GM12878 (cell line): ENCODE measurements at regions not wholly inside any gene's neighbourhood (a gene's known extent, or its start where the extent isn't known, plus 50 kb on each side); places are given as distances from the start of the nearest gene placed in this dataset.

Experiments used
- ATAC-seq: fragments of 200-7000 bp; cut with Tn5 transposase; 3 replicates; pipeline ENCODE4 v1.9.1; 2020; ENCODE audit warnings: mild to moderate bottlenecking, moderate library complexity
- BruUV-seq: library from RNA; stranded (reverse); fragments of 400-500 nt; replicated peaks from 2 replicates; lab custom pipeline; 2021; lab: Mats Ljungman, UMichigan
- CTCF ChIA-PET: fragments of 300-600 bp; sonication (Branson Sonifier 250); formaldehyde crosslinking; extraction: SDS; loops from one replicate; lab custom pipeline; 2021; ENCODE audit warnings: inconsistent platforms; lab: Yijun Ruan, JAX
- POLR2A ChIA-PET: fragments of 350-600 bp; formaldehyde crosslinking; extraction: SDS; loops from one replicate; lab custom pipeline; 2021; ENCODE audit warnings: inconsistent platforms; lab: Charles Lee
- RAD21 ChIA-PET: fragments of 300-600 bp; sonication (Branson Sonifier 250); formaldehyde crosslinking; loops from one replicate; lab custom pipeline; 2023; ENCODE audit warnings: antibody characterized with exemption; ENCODE audit not compliant: unreplicated experiment; lab: Charles Lee
- SMC1A ChIA-PET: fragments of 300-600 bp; sonication (Branson Sonifier 250); formaldehyde crosslinking; loops from one replicate; lab custom pipeline; 2023; ENCODE audit not compliant: unreplicated experiment, uncharacterized antibody; lab: Charles Lee
- DNase-seq: peaks from one replicate; pipeline ENCODE4 v3.0.0-alpha.2; 2011; ENCODE audit warnings: low read depth, low spot score
- FAIRE-seq: peaks from 3 replicates; lab custom pipeline; 2011; peaks lifted over from hg19 to GRCh38; lab: Jason Lieb, UNC
- H2AFZ ChIP-seq: 2 replicates; pipeline ENCODE4 v1.6.0; 2011; ENCODE audit warnings: low read depth, low read length, control low read depth; ENCODE audit not compliant: control insufficient read depth
- H3K27ac ChIP-seq: 2 replicates; pipeline ENCODE4 v1.5.1; 2011; ENCODE audit warnings: control low read depth; ENCODE audit not compliant: control insufficient read depth, insufficient read depth
- H3K27me3 ChIP-seq, 2 experiments: replicated peaks in 1 of 2; 2 replicates each; pipeline versions ENCODE4 v1.6.0 to v1.6.1; 2011; ENCODE audit warnings: low read length in 1 of 2; ENCODE audit not compliant: control insufficient read depth in 2 of 2, insufficient read depth in 2 of 2
- H3K36me3 ChIP-seq, 2 experiments: 2 replicates each; pipeline ENCODE4 v1.5.1; 2011; ENCODE audit warnings: low read length in 1 of 2; ENCODE audit not compliant: control insufficient read depth in 2 of 2, insufficient read depth in 2 of 2
- H3K4me1 ChIP-seq: 2 replicates; pipeline ENCODE4 v1.6.1; 2011; ENCODE audit warnings: mild to moderate bottlenecking, low read length, moderate library complexity, mixed read lengths; ENCODE audit not compliant: control insufficient read depth, insufficient read depth
- H3K4me2 ChIP-seq: 2 replicates; pipeline ENCODE4 v1.6.0; 2011; ENCODE audit warnings: control low read depth; ENCODE audit not compliant: control insufficient read depth, insufficient read depth
- H3K4me3 ChIP-seq: fragments of 200-600 bp; sonication (generic); 2 replicates; pipeline ENCODE4 v1.5.1; 2016
- H3K79me2 ChIP-seq: 2 replicates; pipeline ENCODE4 v1.6.0; 2011; ENCODE audit warnings: low read length; ENCODE audit not compliant: control insufficient read depth, insufficient read depth
- H3K9ac ChIP-seq: 2 replicates; pipeline ENCODE4 v1.8.0; 2011; ENCODE audit warnings: low read length, control low read depth, mixed read lengths; ENCODE audit not compliant: control insufficient read depth, insufficient read depth
- H3K9me3 ChIP-seq: replicated peaks from 3 replicates; pipeline ENCODE4 v1.5.1; 2011; ENCODE audit warnings: mild to moderate bottlenecking, low read length; ENCODE audit not compliant: control insufficient read depth, insufficient read depth
- H4K20me1 ChIP-seq: 2 replicates; pipeline ENCODE4 v1.6.0; 2011; ENCODE audit not compliant: control insufficient read depth, insufficient read depth
- ATF3 ChIP-seq: IDR thresholded peaks from 2 replicates; pipeline ENCODE4 v1.6.1; 2011; ENCODE audit warnings: low read depth, mild to moderate bottlenecking, low read length, moderate library complexity, borderline replicate concordance; ENCODE audit errors: extremely low read depth
- ATF7 ChIP-seq: fragments of 450-650 bp; IDR thresholded peaks from 2 replicates; pipeline ENCODE4 v1.6.1; 2016; ENCODE audit warnings: low read depth, mild to moderate bottlenecking
- BRCA1 ChIP-seq: IDR thresholded peaks from 2 replicates; pipeline ENCODE4 v1.6.1; 2011; ENCODE audit warnings: low read depth, low read length, improper control_type of control experiment
- EP300 ChIP-seq, 2 experiments: fragments of 150-350 bp in 1 of 2; IDR thresholded peaks; 2 replicates each; pipeline ENCODE4 v1.6.1; 2011 to 2012; ENCODE audit warnings: low read depth in 2 of 2, low read length in 2 of 2, borderline replicate concordance in 1 of 2, improper control_type of control experiment in 1 of 2, inconsistent platforms in 1 of 2; ENCODE audit not compliant: control insufficient read depth in 1 of 2
- EZH2 ChIP-seq: IDR thresholded peaks from 2 replicates; pipeline ENCODE4 v1.6.1; 2012; ENCODE audit warnings: low read depth, mild to moderate bottlenecking, control low read depth, inconsistent platforms, low read length, borderline replicate concordance; ENCODE audit not compliant: control insufficient read depth
- FOXK2 ChIP-seq: fragments of 450-650 bp; IDR thresholded peaks from 2 replicates; pipeline ENCODE4 v1.6.1; 2017; ENCODE audit warnings: mild to moderate bottlenecking, moderate library complexity
- HDAC2 ChIP-seq: fragments of 200-600 bp; sonication (generic); IDR thresholded peaks from 2 replicates; pipeline ENCODE4 v1.6.1; 2017
- POU2F2 ChIP-seq: IDR thresholded peaks from 3 replicates; pipeline ENCODE4 v1.6.1; 2011; ENCODE audit warnings: low read depth, mild to moderate bottlenecking, low read length, borderline replicate concordance
- SMARCA5 ChIP-seq: fragments of 450-650 bp; IDR thresholded peaks from 2 replicates; pipeline ENCODE4 v1.6.1; 2017; ENCODE audit warnings: mild to moderate bottlenecking
- STAT1 ChIP-seq: fragments of 450-650 bp; conservative IDR thresholded peaks from 2 replicates; pipeline ENCODE4 v1.6.1; 2014; ENCODE audit warnings: antibody characterized with exemption, mild to moderate bottlenecking
- TARDBP ChIP-seq: IDR thresholded peaks from 2 replicates; pipeline ENCODE4 v1.6.1; 2016; ENCODE audit warnings: borderline replicate concordance
- YBX1 ChIP-seq: fragments of 450-650 bp; IDR thresholded peaks from 2 replicates; pipeline ENCODE4 v1.6.1; 2016; ENCODE audit warnings: antibody characterized with exemption
- WGBS: methylation state at CpG from one replicate; pipeline ENCODE4 v1.1.6; 2016; ENCODE audit warnings: low lambda C conversion rate; ENCODE audit not compliant: insufficient replicate concordance, insufficient coverage; ENCODE audit errors: missing lambda C conversion rate; 5-methylcytosine and 5-hydroxymethylcytosine counted together
- in situ Hi-C: fragments of 300-500 bp; cut with MboI; formaldehyde crosslinking; loops from 9 replicates; pipeline ENCODE4 v1.14.3; 2018; ENCODE audit warnings: mixed read lengths
- intact Hi-C: fragments of 100-400 bp; cut with micrococcal nuclease; formaldehyde crosslinking; loops from one replicate; pipeline ENCODE4 v1.14.2; 2022; ENCODE audit not compliant: unreplicated experiment
- TF ChIP-seq, protein P1 (sequence below): fragments of 450-650 bp; IDR thresholded peaks from 2 replicates; pipeline ENCODE4 v1.6.1; 2017; ENCODE audit warnings: mild to moderate bottlenecking, moderate library complexity

DNA sequence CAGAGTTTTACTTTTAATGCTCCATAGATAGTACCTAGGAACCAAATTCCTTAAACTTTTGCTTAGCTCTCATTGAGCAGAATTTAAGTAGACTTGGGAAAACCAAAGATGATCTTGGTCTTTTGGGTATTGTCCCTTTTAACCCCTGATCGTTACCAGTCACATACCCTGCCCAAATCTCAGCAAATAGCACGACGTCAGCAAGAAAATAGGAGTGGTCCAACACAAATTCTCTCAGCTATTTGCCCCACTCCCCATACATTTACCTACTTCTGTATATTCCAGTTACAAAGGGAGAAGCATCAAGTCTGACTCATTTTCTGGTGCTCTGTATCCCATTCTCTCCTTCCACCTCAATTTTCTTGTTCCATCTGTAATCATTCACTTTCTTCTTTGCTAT is 387.3 kb downstream of the CCDC85A start:
- no peak overlapping the region for H3K4me3 ChIP-seq
- no peaks in the 10 kb centered on the region for H3K9me3 ChIP-seq
- no TSS peak for BruUV-seq
- ChIA-PET RAD21 (no interaction called here), CTCF (no interaction called here), SMC1A (no interaction called here), POLR2A (no interaction called here)
- H3K4me2 ChIP-seq: no peak overlapping the region
- H3K36me3 ChIP-seq: no peaks in the 10 kb centered on the region
- no peak for ATAC-seq
- FAIRE-seq: no peak
- in situ Hi-C loops: no loop called here
- H4K20me1 ChIP-seq: no peaks in the 10 kb centered on the region
- WGBS: 2% methylated on average over 3 of the region's 3 CpGs
- TF ChIP-seq STAT1 (no peak), POU2F2 (no peak), HDAC2 (no peak), ATF7 (no peak), EP300 (IDR thresholded peaks at IDR 0.05; ENCODE audit: borderline replicate concordance in 1 of 2, control insufficient read depth in 1 of 2, low read depth in 2 of 2, low read length in 2 of 2) (no peak), FOXK2 (no peak), TARDBP (no peak), ATF3 (no peak), BRCA1 (no peak), YBX1 (no peak), EZH2 (no peak), SMARCA5 (no peak)
- TF ChIP-seq, protein P1, sequence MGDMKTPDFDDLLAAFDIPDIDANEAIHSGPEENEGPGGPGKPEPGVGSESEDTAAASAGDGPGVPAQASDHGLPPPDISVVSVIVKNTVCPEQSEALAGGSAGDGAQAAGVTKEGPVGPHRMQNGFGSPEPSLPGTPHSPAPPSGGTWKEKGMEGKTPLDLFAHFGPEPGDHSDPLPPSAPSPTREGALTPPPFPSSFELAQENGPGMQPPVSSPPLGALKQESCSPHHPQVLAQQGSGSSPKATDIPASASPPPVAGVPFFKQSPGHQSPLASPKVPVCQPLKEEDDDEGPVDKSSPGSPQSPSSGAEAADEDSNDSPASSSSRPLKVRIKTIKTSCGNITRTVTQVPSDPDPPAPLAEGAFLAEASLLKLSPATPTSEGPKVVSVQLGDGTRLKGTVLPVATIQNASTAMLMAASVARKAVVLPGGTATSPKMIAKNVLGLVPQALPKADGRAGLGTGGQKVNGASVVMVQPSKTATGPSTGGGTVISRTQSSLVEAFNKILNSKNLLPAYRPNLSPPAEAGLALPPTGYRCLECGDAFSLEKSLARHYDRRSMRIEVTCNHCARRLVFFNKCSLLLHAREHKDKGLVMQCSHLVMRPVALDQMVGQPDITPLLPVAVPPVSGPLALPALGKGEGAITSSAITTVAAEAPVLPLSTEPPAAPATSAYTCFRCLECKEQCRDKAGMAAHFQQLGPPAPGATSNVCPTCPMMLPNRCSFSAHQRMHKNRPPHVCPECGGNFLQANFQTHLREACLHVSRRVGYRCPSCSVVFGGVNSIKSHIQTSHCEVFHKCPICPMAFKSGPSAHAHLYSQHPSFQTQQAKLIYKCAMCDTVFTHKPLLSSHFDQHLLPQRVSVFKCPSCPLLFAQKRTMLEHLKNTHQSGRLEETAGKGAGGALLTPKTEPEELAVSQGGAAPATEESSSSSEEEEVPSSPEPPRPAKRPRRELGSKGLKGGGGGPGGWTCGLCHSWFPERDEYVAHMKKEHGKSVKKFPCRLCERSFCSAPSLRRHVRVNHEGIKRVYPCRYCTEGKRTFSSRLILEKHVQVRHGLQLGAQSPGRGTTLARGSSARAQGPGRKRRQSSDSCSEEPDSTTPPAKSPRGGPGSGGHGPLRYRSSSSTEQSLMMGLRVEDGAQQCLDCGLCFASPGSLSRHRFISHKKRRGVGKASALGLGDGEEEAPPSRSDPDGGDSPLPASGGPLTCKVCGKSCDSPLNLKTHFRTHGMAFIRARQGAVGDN: no peak
- H3K27me3 ChIP-seq: no peaks in the 10 kb centered on the region
- H3K27ac ChIP-seq: no peak overlapping the region
- no peak overlapping the region for H3K9ac ChIP-seq
- H3K4me1 ChIP-seq: no peaks in the 10 kb centered on the region
- H2AFZ ChIP-seq: no peak overlapping the region
- intact Hi-C loops: no loop called here
- no peak for DNase-seq
- no peaks in the 10 kb centered on the region for H3K79me2 ChIP-seq
